ENCODE measurements at regions not wholly inside any gene's neighbourhood (a gene's known extent, or its start where the extent isn't known, plus 50 kb on each side); places are given as distances from the start of the nearest gene placed in this dataset.

DNA sequence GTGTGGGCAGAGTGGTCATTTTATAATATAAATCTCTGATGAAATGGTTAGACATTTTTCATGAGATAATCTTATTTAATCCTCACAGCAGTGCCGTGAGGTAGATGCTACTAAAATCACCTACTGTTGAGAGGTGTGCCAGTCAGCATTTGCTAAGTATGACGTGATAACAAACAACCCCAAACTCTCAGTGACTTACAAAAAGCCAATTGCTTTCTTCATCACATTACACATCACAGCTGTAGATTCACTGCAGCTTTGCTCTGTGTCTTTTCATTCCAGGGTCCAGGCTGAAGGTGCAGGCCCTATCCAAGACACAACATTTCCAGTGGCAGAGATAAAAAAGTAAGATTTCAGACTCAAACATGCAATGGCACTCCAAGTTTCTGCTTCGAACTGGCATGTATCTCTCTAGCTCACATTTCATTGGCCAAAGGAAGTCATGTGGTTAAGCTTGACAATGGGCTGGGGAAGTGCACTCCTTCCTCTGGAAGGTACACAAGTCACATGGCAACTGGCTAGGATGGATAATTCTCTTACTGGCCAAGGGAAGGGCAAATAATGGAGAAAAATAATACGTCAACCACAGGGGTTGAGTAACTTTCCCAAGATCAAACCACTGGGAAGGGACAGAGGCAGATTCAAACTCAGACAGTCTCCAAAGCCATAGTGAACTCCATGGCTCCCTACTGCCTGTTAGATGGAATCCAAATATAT is 69.5 kb upstream of the EPB41L1 start:
- TF ChIP-seq YY1 (IDR thresholded peaks at IDR 0.05; ENCODE audit: insufficient read depth, insufficient read length) (no peak), ZNF274 (IDR thresholded peaks at IDR 0.05; ENCODE audit: low read depth, low read length) (no peak)
